ENCODE measurements at regions not wholly inside any gene's neighbourhood (a gene's known extent, or its start where the extent isn't known, plus 50 kb on each side); places are given as distances from the start of the nearest gene placed in this dataset.

- Histone ChIP-seq H2BK15ac (ENCODE audit: low read depth, low read length) (no peak overlapping the region), H3K79me1 (ENCODE audit: insufficient read depth, low read depth, low read length, poor library complexity, severe bottlenecking) (no peaks in the 10 kb centered on the region), H2BK12ac (ENCODE audit: insufficient read length, low read depth, low read length) (no peak overlapping the region), H3K56ac (ENCODE audit: insufficient read length, low read depth, low read length) (no peak overlapping the region), H2BK120ac (ENCODE audit: low read depth, low read length, poor library complexity, severe bottlenecking) (no peak overlapping the region), H3K4me2 (ENCODE audit: insufficient read depth, insufficient read length, low read length) (no peak overlapping the region), H3K79me2 (ENCODE audit: insufficient read depth, low read length) (no peaks in the 10 kb centered on the region), H2BK5ac (ENCODE audit: insufficient read length, low read length) (no peak overlapping the region), H4K20me1 (ENCODE audit: control insufficient read depth, insufficient read depth, insufficient read length) (no peaks in the 10 kb centered on the region), H2BK20ac (ENCODE audit: low read depth, low read length, poor library complexity, severe bottlenecking) (no peak overlapping the region), H4K5ac (ENCODE audit: insufficient read length, low read depth, low read length) (no peak overlapping the region), H4K8ac (replicated peaks; ENCODE audit: insufficient read length, low read depth, low read length) (no peak overlapping the region), H4K91ac (ENCODE audit: insufficient read length, low read depth, low read length) (no peak overlapping the region), H3K27me3 (ENCODE audit: insufficient read depth, low read length) (no peaks in the 10 kb centered on the region), H3K27ac (ENCODE audit: insufficient read length, low read depth, low read length) (no peak overlapping the region), H3K23me2 (ENCODE audit: insufficient read length, low read depth, low read length, poor library complexity, severe bottlenecking) (no peaks in the 10 kb centered on the region), H3K14ac (ENCODE audit: insufficient read depth, low read length) (no peak overlapping the region), H3K23ac (ENCODE audit: insufficient read length, low read depth, low read length) (no peak overlapping the region), H3T11ph (ENCODE audit: low read length) (no peak overlapping the region), H3K4ac (ENCODE audit: low read depth, low read length) (no peak overlapping the region), H3K18ac (ENCODE audit: insufficient read length, low read depth, low read length) (no peak overlapping the region), H2AFZ (ENCODE audit: low read length) (no peak overlapping the region), H3K4me1 (ENCODE audit: insufficient read depth, low read length) (no peaks in the 10 kb centered on the region), H2AK5ac (ENCODE audit: insufficient read length, low read length) (no peak overlapping the region), H3K9ac (ENCODE audit: extremely low read depth, insufficient read length, low read length) (no peak overlapping the region), H3K9me3 (ENCODE audit: control insufficient read depth, low read depth, low read length) (no peaks in the 10 kb centered on the region)
- Mint-ChIP-seq H3K4me1 (peaks cover 8 to 14% of the 10 kb centered on the region in 2 experiments), H3K27me3 (ENCODE audit: low read depth) (no peaks in the 10 kb centered on the region; the same call in 1 of the 2 replicates), H3K9me3 (no peaks in the 10 kb centered on the region), H3K36me3 (ENCODE audit: insufficient read depth in 1 of 3, low read depth in 3 of 3) (no peaks in the 10 kb centered on the region), H3K4me3 (no peak overlapping the region), H3K27ac (no peak overlapping the region)
- DNase-seq, result no peak
- WGBS (ENCODE audit: extremely low coverage, insufficient read length, low lambda C conversion rate), result no CpG with 5 or more reads among the region's 2 CpGs
- TF ChIP-seq CTCF (conservative IDR thresholded peaks at IDR 0.05), result no peak
Measured at GRCh38 chr9:107980984-107981383, 491.4 kb upstream of the KLF4 start.
